Central memory CD8-positive, alpha-beta T cell (primary cell): ENCODE measurements at regions not wholly inside any gene's neighbourhood (a gene's known extent, or its start where the extent isn't known, plus 50 kb on each side); places are given as distances from the start of the nearest gene placed in this dataset.
"Not testable (repeated sequence)": the region's sequence is repeated elsewhere in the genome, so short reads cannot be mapped to it uniquely, and the experiment has no call there.

ENCODE experiments used
- ATAC-seq: fragments of 150-1000 bp; cut with Tn5 transposase; replicated peaks from 2 replicates; pipeline ENCODE4 v1.10.0; 2022; ENCODE audit warnings: mild to moderate bottlenecking, moderate FRiP score, moderate number of reproducible peaks; ENCODE audit not compliant: poor library complexity, severe bottlenecking; ENCODE audit errors: extremely low read depth
- DNase-seq, 2 donors: peaks; one replicate each; pipeline ENCODE4 v3.0.0; 2021; ENCODE audit warnings: low spot score in 2 of 2
- H3K27ac Mint-ChIP-seq: one replicate; pipeline ENCODE4 v1.8.0; 2022; ENCODE audit warnings: low read depth, mild to moderate bottlenecking, moderate library complexity, mixed read lengths
- H3K27me3 Mint-ChIP-seq: one replicate; pipeline ENCODE4 v1.8.0; 2022; ENCODE audit warnings: mixed read lengths
- H3K36me3 Mint-ChIP-seq: one replicate; pipeline ENCODE4 v1.8.0; 2022; ENCODE audit warnings: mild to moderate bottlenecking, moderate library complexity, mixed read lengths; ENCODE audit not compliant: insufficient read depth
- H3K4me1 Mint-ChIP-seq: one replicate; pipeline ENCODE4 v1.8.0; 2022; ENCODE audit warnings: mixed read lengths
- H3K4me3 Mint-ChIP-seq: one replicate; pipeline ENCODE4 v1.8.0; 2022; ENCODE audit warnings: mild to moderate bottlenecking, moderate library complexity, mixed read lengths
- H3K9me3 Mint-ChIP-seq: one replicate; pipeline ENCODE4 v1.8.0; 2022; ENCODE audit warnings: mixed read lengths

GRCh38 chr13:37295071-37295470 lies 189.6 kb upstream of the CSNK1A1L start:
- ATAC-seq (no peak), DNase-seq (no peak)
- Mint-ChIP-seq H3K4me1 (no peaks in the 10 kb centered on the region), H3K4me3 (no peak overlapping the region), H3K36me3 (no peaks in the 10 kb centered on the region), H3K27ac (no peak overlapping the region), H3K27me3 (no peaks in the 10 kb centered on the region), H3K9me3 (peaks cover 15% of the 10 kb centered on the region)

GRCh38 chr13:37294472-37294871 lies 189.0 kb upstream of the CSNK1A1L start:
- no peaks in the 10 kb centered on the region for H3K4me1 Mint-ChIP-seq
- no peak for ATAC-seq
- no peak for DNase-seq
- H3K36me3 Mint-ChIP-seq: no peaks in the 10 kb centered on the region
- peaks cover 20% of the 10 kb centered on the region for H3K9me3 Mint-ChIP-seq
- H3K4me3 Mint-ChIP-seq: no peak overlapping the region
- H3K27me3 Mint-ChIP-seq: no peaks in the 10 kb centered on the region
- no peak overlapping the region for H3K27ac Mint-ChIP-seq

- H3K9me3 Mint-ChIP-seq: peaks cover 20% of the 10 kb centered on the region
- DNase-seq (no peak), ATAC-seq (no peak)
- H3K27ac Mint-ChIP-seq: no peak overlapping the region
- H3K4me1 Mint-ChIP-seq: no peaks in the 10 kb centered on the region
- H3K4me3 Mint-ChIP-seq: no peak overlapping the region
- H3K36me3 Mint-ChIP-seq: no peaks in the 10 kb centered on the region
- no peaks in the 10 kb centered on the region for H3K27me3 Mint-ChIP-seq
Measured at GRCh38 chr13:37293295-37293694, 187.8 kb upstream of the CSNK1A1L start.

GRCh38 chr13:37290716-37291505 lies 185.4 kb upstream of the CSNK1A1L start:
- H3K36me3 Mint-ChIP-seq: no peaks in the 10 kb centered on the region
- no peak for ATAC-seq
- H3K9me3 Mint-ChIP-seq: peaks cover 11% of the 10 kb centered on the region
- no peaks in the 10 kb centered on the region for H3K27me3 Mint-ChIP-seq
- H3K4me1 Mint-ChIP-seq: no peaks in the 10 kb centered on the region
- DNase-seq: no peak
- no peak overlapping the region for H3K4me3 Mint-ChIP-seq
- H3K27ac Mint-ChIP-seq: no peak overlapping the region

GRCh38 chr13:37289212-37289935 lies 183.9 kb upstream of the CSNK1A1L start:
- DNase-seq (no peak), ATAC-seq (no peak)
- Mint-ChIP-seq H3K27ac (no peak overlapping the region), H3K4me3 (no peak overlapping the region), H3K9me3 (peaks cover 11% of the 10 kb centered on the region), H3K27me3 (no peaks in the 10 kb centered on the region), H3K36me3 (no peaks in the 10 kb centered on the region), H3K4me1 (no peaks in the 10 kb centered on the region)

GRCh38 chr13:37288057-37288720 lies 182.7 kb upstream of the CSNK1A1L start:
- ATAC-seq (no peak), DNase-seq (no peak)
- Mint-ChIP-seq H3K27ac (no peak overlapping the region), H3K4me3 (no peak overlapping the region), H3K4me1 (no peaks in the 10 kb centered on the region), H3K27me3 (no peaks in the 10 kb centered on the region), H3K9me3 (peaks cover 11% of the 10 kb centered on the region), H3K36me3 (no peaks in the 10 kb centered on the region)

GRCh38 chr13:37280231-37280630 lies 174.8 kb upstream of the CSNK1A1L start:
- H3K27ac Mint-ChIP-seq, H3K36me3 Mint-ChIP-seq: not testable (repeated sequence)

GRCh38 chr13:37277435-37278144 lies 172.1 kb upstream of the CSNK1A1L start:
- Mint-ChIP-seq H3K27me3 (no peaks in the 10 kb centered on the region), H3K9me3 (peaks cover 6% of the 10 kb centered on the region), H3K4me3 (no peak overlapping the region), H3K36me3 (no peaks in the 10 kb centered on the region), H3K4me1 (no peaks in the 10 kb centered on the region), H3K27ac (no peak overlapping the region)
- DNase-seq: no peak
- ATAC-seq: no peak

More at GRCh38 chr13:37280231-37280630, 174.8 kb upstream of the CSNK1A1L start:
- not testable (repeated sequence) for H3K4me3 Mint-ChIP-seq, H3K9me3 Mint-ChIP-seq, H3K4me1 Mint-ChIP-seq, DNase-seq, ATAC-seq, H3K27me3 Mint-ChIP-seq

GRCh38 chr13:37277007-37277406 lies 171.5 kb upstream of the CSNK1A1L start:
- Mint-ChIP-seq H3K4me3 (no peak overlapping the region), H3K9me3 (peaks cover 9% of the 10 kb centered on the region), H3K27me3 (no peaks in the 10 kb centered on the region), H3K27ac (no peak overlapping the region), H3K36me3 (no peaks in the 10 kb centered on the region), H3K4me1 (no peaks in the 10 kb centered on the region)
- DNase-seq (no peak), ATAC-seq (no peak)

GRCh38 chr13:37274569-37275497 lies 169.4 kb upstream of the CSNK1A1L start:
- ATAC-seq: no peak
- Mint-ChIP-seq H3K36me3 (no peaks in the 10 kb centered on the region), H3K27ac (no peak overlapping the region), H3K9me3 (peaks cover 12% of the 10 kb centered on the region), H3K4me1 (no peaks in the 10 kb centered on the region), H3K4me3 (no peak overlapping the region), H3K27me3 (no peaks in the 10 kb centered on the region)
- no peak for DNase-seq

GRCh38 chr13:37273836-37274235 lies 168.4 kb upstream of the CSNK1A1L start:
- Mint-ChIP-seq H3K27me3 (no peaks in the 10 kb centered on the region), H3K4me1 (no peaks in the 10 kb centered on the region), H3K9me3 (peaks cover 12% of the 10 kb centered on the region), H3K36me3 (no peaks in the 10 kb centered on the region), H3K4me3 (no peak overlapping the region), H3K27ac (no peak overlapping the region)
- no peak for DNase-seq
- ATAC-seq: no peak
